Heart right ventricle (tissue), 16 donors: ENCODE measurements at regions not wholly inside any gene's neighbourhood (a gene's known extent, or its start where the extent isn't known, plus 50 kb on each side); places are given as distances from the start of the nearest gene placed in this dataset.

Experiments
- ATAC-seq, 8 donors: fragments of 200-7000 bp; cut with Tn5 transposase; one replicate each; pipeline ENCODE4 v1.9.1; 2020; ENCODE audit warnings: mild to moderate bottlenecking in 8 of 8, moderate library complexity in 8 of 8, moderate number of reproducible peaks in 1 of 8
- DNase-seq, 2 donors: peaks; one replicate each; pipeline ENCODE4 v3.0.0-alpha.2; 2020
- H3K27ac ChIP-seq, 10 donors: fragments of 200-600 bp; sonication (generic) in 2 of 10; one replicate each; pipeline versions ENCODE4 v1.5.0 to v1.8.0; 2020 to 2022; ENCODE audit warnings: mild to moderate bottlenecking in 3 of 10
- H3K27me3 ChIP-seq, 7 donors: fragments of 200-600 bp; one replicate each; pipeline ENCODE4 v1.8.0; 2021 to 2022; ENCODE audit warnings: mild to moderate bottlenecking in 2 of 7
- H3K36me3 ChIP-seq, 9 donors: fragments of 200-600 bp; sonication (generic) in 1 of 9; one replicate each; pipeline versions ENCODE4 v1.5.0 to v1.8.0; 2020 to 2022; ENCODE audit warnings: mild to moderate bottlenecking in 2 of 9
- H3K4me1 ChIP-seq, 9 donors: fragments of 200-600 bp; sonication (generic) in 1 of 9; one replicate each; pipeline versions ENCODE4 v1.5.0 to v1.8.0; 2020 to 2022; ENCODE audit warnings: mild to moderate bottlenecking in 4 of 9
- H3K4me3 ChIP-seq, 10 donors: fragments of 200-600 bp; sonication (generic) in 2 of 10; one replicate each; pipeline versions ENCODE4 v1.5.0 to v1.8.0; 2020 to 2022; ENCODE audit warnings: mild to moderate bottlenecking in 7 of 10, moderate library complexity in 2 of 10
- H3K9me3 ChIP-seq, 11 donors: fragments of 200-600 bp in 10 of 11; sonication (generic) in 2 of 11; one replicate each; pipeline versions ENCODE4 v1.5.0 to v1.8.0; 2013 to 2022; ENCODE audit warnings: mild to moderate bottlenecking in 2 of 11, control low read depth in 1 of 11, moderate library complexity in 1 of 11
- WGBS, 2 donors: extraction: QIAGEN DNeasy Blood & Tissue Kit; methylation state at CpG; one replicate each; pipeline ENCODE4 v1.1.7; 2013; ENCODE audit warnings: inconsistent platforms in 1 of 2; 5-methylcytosine and 5-hydroxymethylcytosine counted together
- intact Hi-C, 10 donors: fragments of 100-400 bp; cut with DNase I; formaldehyde crosslinking; loops; one replicate each; pipeline versions ENCODE4 v1.11.1 to v1.14.2; 2022
- TF ChIP-seq, protein P1 (sequence below), 9 donors: fragments of 200-600 bp; sonication (generic) in 2 of 9; IDR thresholded peaks; one replicate each; pipeline versions ENCODE4 v1.5.0 to v1.8.0; 2021 to 2022; ENCODE audit warnings: antibody characterized with exemption in 9 of 9, mild to moderate bottlenecking in 5 of 9, moderate library complexity in 1 of 9
- donor health status: Arrhythmogenic right ventricular cardiomyopathy.
- donor health status: ischemic (EF 13 %, LVEDD 7.1; RV severe dilation, severe dysfunction).
- donor health status: healthy with polysubstance abuse.
- donor health status: DM: no; HTN: yes; CAD: no.
- donor health status: DM: no; HTN: no; CAD: no.
- donor health status: ischemic (EF 25% LVEDD 6.9; RV normal size, moderate dysfunction).
- donor health status: ischemic (EF 25% LVEDD 5.7; RV mildly dilated, moderate dysfunction).
- donor health status: healthy.
- donor health status: DM: yes; HTN: yes; CAD: no.
- donor health status: Ischemic cardiomyopathy.
- donor health status: ischemic (EF 35%, LVEDD 5.7; RV mildly dilated, moderate dysfunction).
- donor health status: nonischemic (EF 11% LVEDD 7.7; RV severe dilation, severe dysfunction).
- donor health status: DM: yes; HTN: yes; CAD: no.
- donor health status: PGD.
- donor health status: ischemic (EF 29% LVEDD 5.4; RV normal size, mild dysfunction).
- donor health status: nonischemic (EF 23%, LVEDD 6.1; RV moderate dilation, normal function).

DNA sequence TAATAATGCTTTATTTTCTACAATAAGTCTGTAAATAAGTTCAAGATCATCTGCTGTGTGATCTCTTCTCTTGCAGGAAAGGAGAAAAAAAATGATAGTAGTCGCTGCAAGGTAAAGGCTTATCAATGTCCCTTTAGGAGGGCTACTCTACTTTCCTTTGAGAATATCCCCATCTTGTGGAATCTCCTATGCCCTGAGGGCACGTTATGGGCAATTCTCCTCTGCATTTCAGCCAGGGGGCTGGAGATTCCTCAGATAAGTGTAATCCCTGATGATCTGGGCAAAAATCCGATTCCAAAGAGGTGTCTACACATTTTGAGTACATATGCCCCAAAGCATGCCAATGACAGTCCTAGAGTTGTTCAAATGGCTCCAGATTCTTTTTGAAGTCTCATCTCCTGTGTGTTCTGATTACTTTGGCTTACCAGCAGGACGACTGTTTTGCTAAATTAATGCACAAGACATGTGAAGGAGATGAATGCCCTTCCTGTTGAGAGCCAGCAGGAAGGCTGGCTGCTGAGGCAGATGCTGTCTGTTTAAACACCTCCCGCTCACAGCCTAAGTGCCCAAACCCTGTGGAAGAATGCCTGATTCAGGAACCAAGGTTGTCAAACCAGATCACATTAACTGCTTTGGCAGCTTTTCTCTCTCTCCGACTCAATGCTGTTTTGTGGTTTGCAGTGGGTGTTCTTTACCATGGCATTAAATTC, 171.2 kb upstream of the COL1A2 start:
- ATAC-seq (peak in 3 of 8 donors; percentile 55 to 74 (median 63)), DNase-seq (no peak)
- Histone ChIP-seq H3K4me3 (no peak overlapping the region), H3K9me3 (no peaks in the 10 kb centered on the region), H3K27ac (no peak overlapping the region), H3K27me3 (no peaks in the 10 kb centered on the region), H3K36me3 (no peaks in the 10 kb centered on the region), H3K4me1 (peaks cover 0 to 3% (median 0%) of the 10 kb centered on the region in 9 donors)
- intact Hi-C loops: loop anchor here in 4 of 10 donors (2.0 to 10.0 kb wide), 4 partner anchors 139 to 599 kb away; no protein-coding TSS in a partner anchor
- 24 to 27% methylated on average over 6 of the region's 6 CpGs for WGBS, 2 donors
- TF ChIP-seq, protein P1, sequence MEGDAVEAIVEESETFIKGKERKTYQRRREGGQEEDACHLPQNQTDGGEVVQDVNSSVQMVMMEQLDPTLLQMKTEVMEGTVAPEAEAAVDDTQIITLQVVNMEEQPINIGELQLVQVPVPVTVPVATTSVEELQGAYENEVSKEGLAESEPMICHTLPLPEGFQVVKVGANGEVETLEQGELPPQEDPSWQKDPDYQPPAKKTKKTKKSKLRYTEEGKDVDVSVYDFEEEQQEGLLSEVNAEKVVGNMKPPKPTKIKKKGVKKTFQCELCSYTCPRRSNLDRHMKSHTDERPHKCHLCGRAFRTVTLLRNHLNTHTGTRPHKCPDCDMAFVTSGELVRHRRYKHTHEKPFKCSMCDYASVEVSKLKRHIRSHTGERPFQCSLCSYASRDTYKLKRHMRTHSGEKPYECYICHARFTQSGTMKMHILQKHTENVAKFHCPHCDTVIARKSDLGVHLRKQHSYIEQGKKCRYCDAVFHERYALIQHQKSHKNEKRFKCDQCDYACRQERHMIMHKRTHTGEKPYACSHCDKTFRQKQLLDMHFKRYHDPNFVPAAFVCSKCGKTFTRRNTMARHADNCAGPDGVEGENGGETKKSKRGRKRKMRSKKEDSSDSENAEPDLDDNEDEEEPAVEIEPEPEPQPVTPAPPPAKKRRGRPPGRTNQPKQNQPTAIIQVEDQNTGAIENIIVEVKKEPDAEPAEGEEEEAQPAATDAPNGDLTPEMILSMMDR (IDR thresholded peaks at IDR 0.05): peak in 8 of 9 donors; percentile 13 to 65 (median 54)

DNA sequence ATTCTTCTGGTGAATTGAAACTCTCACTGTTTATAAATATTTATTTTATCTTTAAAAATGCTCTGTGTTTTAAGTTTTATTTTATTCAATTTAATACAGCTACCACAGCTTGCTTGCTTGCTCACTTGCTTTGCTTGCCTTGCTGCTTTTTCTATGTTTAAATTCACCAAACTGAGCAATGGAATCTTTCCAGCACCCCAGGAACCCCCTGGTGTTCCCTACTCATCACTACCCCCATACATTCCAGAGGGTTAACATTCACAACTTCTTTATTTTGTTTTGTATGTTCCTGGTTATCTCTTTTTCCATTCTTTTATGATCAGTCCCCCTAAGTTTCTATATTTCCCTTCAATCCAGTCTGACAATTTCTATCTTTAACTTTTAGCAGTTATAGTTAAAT, 166.5 kb upstream of the COL1A2 start:
- no peak overlapping the region for H3K27ac ChIP-seq
- ATAC-seq: no peak
- TF ChIP-seq, protein P1 (IDR thresholded peaks at IDR 0.05): no peak
- H3K4me3 ChIP-seq: no peak overlapping the region
- no peaks in the 10 kb centered on the region for H3K9me3 ChIP-seq
- intact Hi-C loops: loop anchor here in 4 of 10 donors (10.0 kb wide), 3 partner anchors 143 to 603 kb away; no protein-coding TSS in a partner anchor
- H3K27me3 ChIP-seq: no peaks in the 10 kb centered on the region
- H3K36me3 ChIP-seq: no peaks in the 10 kb centered on the region
- DNase-seq: no peak
- peaks cover 0 to 3% (median 0%) of the 10 kb centered on the region in 9 donors for H3K4me1 ChIP-seq

DNA sequence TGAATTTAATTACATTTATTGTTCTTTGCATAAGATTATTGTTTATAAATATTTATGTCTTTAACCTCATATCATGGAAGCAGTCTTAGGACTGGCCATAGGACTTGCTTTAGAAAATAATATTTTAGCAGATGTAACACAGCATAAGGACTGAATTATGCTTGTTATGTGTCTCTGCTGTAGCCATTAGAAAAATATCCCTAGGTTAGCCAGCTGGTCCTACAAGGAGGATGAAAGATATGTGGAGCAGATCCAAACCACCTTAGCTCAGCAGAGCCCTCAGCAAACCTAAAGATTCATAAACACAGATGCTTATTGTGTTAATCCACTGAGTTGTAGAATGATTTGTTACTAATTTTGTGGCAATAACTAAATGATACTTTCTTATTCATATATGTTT, 166.0 kb upstream of the COL1A2 start:
- Histone ChIP-seq H3K27ac (no peak overlapping the region), H3K4me1 (peaks cover 0 to 2% (median 0%) of the 10 kb centered on the region in 9 donors), H3K36me3 (no peaks in the 10 kb centered on the region), H3K9me3 (no peaks in the 10 kb centered on the region), H3K27me3 (no peaks in the 10 kb centered on the region), H3K4me3 (no peak overlapping the region)
- TF ChIP-seq, protein P1 (IDR thresholded peaks at IDR 0.05): no peak
- DNase-seq (no peak), ATAC-seq (no peak)
- intact Hi-C loops: loop anchor here in 4 of 10 donors (10.0 kb wide), 3 partner anchors 144 to 604 kb away; no protein-coding TSS in a partner anchor

DNA sequence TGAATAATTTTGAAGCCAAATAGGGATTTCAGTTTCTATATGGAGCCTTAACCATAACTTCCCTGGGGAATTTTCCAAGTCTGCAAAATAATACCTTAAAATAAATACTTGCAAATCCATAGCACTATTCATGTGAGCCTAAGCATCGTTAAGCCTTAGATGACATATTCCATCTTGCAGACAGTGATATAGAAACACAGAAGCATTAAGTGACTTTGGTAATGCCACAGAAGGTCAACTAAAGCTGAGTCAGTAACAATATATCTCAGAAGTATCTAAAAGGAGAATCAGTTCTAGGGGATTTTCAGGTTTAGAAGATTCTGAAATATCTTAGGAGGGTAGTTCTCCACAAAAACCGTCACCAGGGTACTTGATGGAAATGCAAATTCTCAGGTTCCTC, 163.4 kb upstream of the COL1A2 start:
- WGBS, 2 donors: 74 to 82% methylated on average over 2 of the region's 2 CpGs
- H3K4me1 ChIP-seq: no peaks in the 10 kb centered on the region

More for the DNA sequence above, 163.4 kb upstream of the COL1A2 start:
- ATAC-seq (no peak), DNase-seq (no peak)
- Histone ChIP-seq H3K9me3 (no peaks in the 10 kb centered on the region), H3K4me3 (no peak overlapping the region), H3K36me3 (no peaks in the 10 kb centered on the region), H3K27ac (no peak overlapping the region), H3K27me3 (no peaks in the 10 kb centered on the region)
- TF ChIP-seq, protein P1 (IDR thresholded peaks at IDR 0.05): no peak
- intact Hi-C loops: no loop called here
